Ecto neural progenitor cell (in vitro differentiated cells): ENCODE measurements at regions not wholly inside any gene's neighbourhood (a gene's known extent, or its start where the extent isn't known, plus 50 kb on each side); places are given as distances from the start of the nearest gene placed in this dataset.
"Not testable (repeated sequence)": the region's sequence is repeated elsewhere in the genome, so short reads cannot be mapped to it uniquely, and the experiment has no call there.

Experiments
- DNase-seq: peaks from one replicate; pipeline ENCODE4 v3.0.0-alpha.2; 2018; ENCODE audit warnings: low spot score

- no peak for DNase-seq
These were observed 89.1 kb upstream of the LIFR start for GRCh38 chr5:38645508-38645907.

DNA sequence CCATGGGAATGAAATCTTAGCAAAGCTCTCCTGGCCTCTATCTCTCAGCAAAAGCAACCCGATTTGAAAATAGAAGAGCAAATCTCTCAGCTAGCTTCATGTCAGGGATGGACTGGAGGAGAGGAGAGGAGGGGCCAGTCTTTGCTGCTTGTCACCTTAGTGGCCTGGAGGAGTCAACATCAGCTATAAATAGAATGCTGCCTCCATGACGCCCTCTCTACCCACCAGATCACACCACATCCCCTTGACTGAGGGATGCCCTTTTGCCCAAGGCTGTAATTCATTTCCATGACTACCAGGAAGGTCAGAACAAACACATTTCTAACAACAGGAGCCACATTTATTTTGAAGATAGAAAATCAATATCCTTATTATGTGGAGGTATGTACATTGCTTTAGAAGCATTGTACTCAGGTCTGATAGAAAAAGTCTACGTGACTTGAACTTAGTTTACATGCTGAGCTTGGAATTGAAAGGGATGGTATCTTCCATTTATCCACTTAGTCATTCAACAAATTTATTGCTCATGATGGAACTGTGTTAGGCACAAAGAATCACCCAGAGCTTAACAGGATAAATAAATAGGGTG, 92.4 kb upstream of the LIFR start:
- no peak for DNase-seq

- DNase-seq = no peak
These were observed 94.1 kb upstream of the LIFR start for GRCh38 chr5:38650540-38650939.

DNA sequence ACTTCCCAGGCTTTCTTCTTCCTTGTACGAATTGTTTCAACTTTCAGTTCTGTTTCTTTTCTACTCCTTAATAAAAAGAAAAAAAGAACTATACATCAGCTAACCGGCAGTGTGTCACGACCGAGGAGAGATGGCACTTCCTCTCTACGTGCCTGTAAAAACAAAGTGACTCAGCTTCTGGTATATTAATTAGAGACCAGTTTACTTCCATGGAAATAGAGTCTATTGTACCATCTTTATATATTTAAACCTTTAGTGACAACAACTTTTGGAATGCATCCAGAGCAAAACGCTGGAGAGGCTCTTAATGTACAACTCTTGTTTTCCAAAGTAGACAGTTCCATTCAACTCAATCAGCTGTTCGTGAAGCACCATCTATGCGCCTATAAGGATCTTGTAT, 94.5 kb upstream of the LIFR start:
- no peak for DNase-seq

DNA sequence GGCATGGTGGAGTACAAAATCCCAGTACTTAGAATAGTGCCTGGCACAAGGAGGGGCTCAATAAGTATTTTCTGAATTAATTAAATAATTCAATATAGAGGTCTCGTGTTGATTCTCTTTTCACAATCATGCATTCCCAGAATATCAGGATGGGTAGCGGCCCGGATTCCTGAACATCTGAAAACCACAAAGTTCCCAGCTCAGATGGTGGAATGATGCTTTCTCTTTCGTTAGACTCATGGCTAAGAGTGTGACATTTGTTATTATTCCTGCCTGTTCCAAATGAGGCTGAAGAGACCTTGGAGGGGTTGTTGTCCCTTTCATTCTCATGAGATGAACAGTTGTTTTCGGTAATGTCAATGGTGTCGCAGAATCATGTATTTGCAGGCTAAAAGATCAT, 95.4 kb upstream of the LIFR start:
- DNase-seq = no peak

DNA sequence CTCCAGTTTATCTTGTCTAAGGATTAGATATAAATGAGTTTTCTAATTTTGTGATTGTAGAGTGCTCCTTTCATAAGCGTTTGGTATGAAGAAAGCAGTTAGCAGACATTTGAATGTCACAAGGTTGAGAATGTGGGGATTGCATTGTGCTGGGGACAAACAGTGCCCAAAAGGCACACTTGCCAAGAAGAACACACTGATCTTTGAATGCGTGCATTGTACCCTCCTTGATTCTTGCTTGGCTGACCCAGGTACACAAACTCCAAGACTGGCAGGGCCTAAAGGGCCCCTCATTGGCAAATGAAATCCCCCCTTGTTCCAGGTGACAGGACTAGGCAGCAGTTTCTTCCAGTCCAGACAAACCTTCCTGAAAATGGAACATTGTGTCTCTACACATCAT, 96.9 kb upstream of the LIFR start:
- no peak for DNase-seq

DNA sequence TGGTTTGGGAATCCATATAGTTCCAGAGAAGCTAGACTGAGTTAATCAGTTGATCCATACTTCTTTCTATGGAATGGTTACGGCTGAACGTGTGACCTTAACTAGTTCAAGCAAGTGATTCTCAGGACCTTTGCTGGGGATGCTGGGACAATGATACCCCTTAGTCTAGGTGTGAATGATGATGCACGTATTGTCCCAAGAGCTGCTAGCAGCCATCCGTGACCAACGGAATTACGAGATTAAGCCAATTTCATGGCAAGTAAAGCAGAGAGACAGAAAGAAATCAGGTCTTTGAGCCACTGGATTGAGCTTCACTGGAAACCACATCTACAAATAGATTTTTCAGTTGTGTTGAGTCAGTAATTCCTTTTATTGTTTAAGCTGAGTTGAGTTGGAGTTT, 99.2 kb upstream of the LIFR start:
- DNase-seq = peak; percentile 51

- no peak for DNase-seq
These were observed 100.1 kb upstream of the LIFR start for GRCh38 chr5:38656568-38656967.

GRCh38 chr5:38657020-38657419, 100.6 kb upstream of the LIFR start:
- DNase-seq = no peak

DNA sequence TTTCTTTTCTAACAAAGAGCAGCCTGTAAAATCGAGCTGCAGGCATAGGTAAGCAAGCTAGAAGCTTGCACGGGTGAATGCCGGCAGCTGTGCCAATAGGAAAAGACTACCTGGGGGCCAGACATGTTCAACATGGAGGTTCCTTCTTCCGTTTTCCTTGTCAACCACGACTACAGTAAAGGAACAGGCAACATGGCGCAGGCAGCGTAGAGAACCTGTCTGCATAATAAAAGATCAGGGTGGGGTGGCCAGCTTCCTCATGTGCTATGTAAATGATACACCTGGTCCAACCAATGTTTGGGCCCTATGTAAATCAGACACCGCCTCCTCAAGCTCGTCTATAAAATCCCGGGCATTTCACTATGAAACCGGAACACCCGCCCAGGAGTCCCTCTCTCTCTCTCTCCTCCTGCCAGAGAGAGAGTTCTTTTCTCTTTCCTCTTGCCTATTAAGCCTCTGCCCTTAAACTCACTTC, 103.8 kb upstream of the LIFR start:
- DNase-seq = peak; percentile 51

GRCh38 chr5:38662090-38662489, 105.6 kb upstream of the LIFR start:
- DNase-seq = no peak

GRCh38 chr5:38663249-38663648, 106.8 kb upstream of the LIFR start:
- no peak for DNase-seq

GRCh38 chr5:38666668-38667498, 110.4 kb upstream of the LIFR start:
- no peak for DNase-seq

- DNase-seq = no peak
These were observed 111.0 kb upstream of the LIFR start for GRCh38 chr5:38667499-38667776.

- no peak for DNase-seq
These were observed 113.0 kb upstream of the LIFR start for GRCh38 chr5:38669361-38669880.

GRCh38 chr5:38670066-38670465, 113.6 kb upstream of the LIFR start:
- DNase-seq = no peak

- DNase-seq = no peak
These were observed 114.4 kb upstream of the LIFR start for GRCh38 chr5:38670878-38671277.

DNA sequence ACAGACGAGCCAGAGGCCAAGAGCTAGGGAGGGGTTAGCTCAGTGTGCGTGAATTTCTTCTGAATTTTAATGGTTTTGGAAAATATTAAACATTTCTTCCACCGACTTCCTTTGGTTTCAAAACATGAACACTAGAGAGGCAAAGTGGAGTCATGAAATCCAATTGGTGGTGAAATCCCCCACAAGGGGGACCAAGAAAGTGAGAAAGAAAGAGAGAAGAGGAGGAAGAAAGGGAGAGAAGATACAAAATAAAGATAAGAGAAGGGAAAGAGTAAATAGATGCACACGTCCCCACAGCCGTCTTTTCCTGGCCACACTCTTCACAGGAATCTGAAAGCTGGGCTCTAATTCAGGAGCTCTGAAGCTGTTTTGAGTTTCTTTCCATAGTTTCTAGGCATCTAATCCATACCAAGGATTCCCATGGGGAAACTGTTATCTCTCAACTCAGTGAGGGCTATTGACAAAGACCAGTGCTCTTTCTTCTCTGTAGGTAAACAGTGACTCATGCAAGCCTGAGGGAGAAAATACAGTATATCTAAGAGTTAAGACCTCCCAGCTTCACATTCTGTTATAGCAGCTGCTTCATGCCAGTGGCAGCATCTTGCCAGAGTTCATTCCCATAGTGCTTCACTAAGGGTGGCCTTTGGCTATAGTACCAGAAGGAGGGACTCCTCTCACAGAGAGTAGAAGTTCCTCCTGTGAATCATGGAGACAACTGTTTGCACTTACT, 115.8 kb upstream of the LIFR start:
- no peak for DNase-seq

GRCh38 chr5:38673671-38674071, 117.2 kb upstream of the LIFR start:
- DNase-seq = no peak

DNA sequence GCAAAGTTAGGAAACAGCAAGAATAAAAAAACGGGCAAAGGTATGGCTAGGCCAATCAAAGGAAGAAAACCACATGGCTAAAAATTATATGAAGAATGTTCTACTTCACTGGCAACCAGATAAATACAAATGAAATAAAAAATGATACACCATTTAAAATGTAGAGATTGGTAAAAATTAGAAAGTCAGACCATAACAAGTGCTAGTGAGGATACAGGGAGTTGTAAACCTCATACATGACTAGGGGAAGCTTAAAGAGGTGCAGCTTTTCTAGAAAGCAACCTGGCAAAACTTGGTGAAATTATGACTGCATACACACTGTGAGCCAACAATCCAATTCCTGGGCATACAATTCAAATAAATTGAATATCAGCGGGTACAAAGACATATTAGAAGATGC, 119.0 kb upstream of the LIFR start:
- no peak for DNase-seq

DNA sequence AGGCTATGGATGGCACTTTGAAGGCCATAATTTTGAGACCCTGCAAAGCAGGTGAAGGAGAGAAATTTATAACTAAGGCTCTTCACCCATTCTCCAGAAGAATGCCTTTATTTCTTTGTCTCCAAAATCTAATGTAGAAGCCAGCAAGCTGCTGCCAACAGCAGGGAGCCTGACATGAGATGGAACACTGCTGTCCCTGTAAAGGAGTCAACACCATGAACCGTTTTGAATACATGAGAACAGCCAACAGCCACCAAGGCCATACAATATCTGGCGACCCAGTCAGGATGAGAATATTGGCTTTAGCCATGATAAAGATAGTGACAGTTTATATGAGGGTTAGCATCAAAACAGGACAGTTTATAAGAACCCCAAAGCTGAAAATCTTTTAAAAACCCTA, 121.2 kb upstream of the LIFR start:
- DNase-seq = no peak

DNA sequence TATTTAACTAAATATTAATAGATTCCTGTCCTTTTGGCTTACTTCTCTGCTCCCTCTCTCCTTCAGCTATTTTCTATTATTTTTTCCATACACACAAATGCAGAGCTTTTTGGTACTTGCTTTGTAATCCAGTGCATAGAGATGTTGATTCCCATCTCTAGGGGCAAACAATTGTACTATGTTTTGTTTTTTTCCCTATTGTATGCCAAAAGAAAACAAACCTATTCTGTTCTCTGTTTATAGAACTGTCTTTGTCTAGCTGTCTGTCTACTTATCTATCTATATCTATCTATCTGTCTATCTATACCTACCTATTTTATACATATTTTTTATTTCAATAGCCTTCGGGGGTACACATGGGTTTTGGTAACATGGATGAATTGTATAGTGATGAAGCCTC, 121.6 kb upstream of the LIFR start:
- DNase-seq = no peak

DNA sequence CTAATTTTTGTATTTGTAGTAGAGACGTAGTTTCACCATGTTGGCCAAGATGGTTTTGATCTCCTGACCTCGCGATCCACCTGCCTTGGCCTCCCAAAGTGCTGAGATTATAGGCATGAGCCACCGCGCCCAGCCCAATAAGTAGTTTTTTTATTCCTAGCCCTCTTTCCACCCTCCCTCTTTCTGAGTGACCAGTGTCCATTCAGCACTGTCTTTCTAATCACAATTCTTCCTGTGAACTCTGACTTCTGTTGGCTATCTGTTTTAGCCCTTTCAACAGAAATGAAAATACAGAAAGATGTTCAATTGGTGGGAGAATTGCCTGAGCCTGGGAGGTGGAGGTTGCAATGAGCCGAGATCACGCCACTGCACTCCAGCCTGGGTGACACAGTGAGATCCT, 122.3 kb upstream of the LIFR start:
- DNase-seq = not testable (repeated sequence)
